HepG2 (cell line): ENCODE measurements at regions not wholly inside any gene's neighbourhood (a gene's known extent, or its start where the extent isn't known, plus 50 kb on each side); places are given as distances from the start of the nearest gene placed in this dataset.

Source experiments
- ATAC-seq: fragments of 200-7000 bp; cut with Tn5 transposase; 3 replicates; pipeline ENCODE4 v1.9.1; 2020; ENCODE audit warnings: mild to moderate bottlenecking, moderate library complexity
- BruUV-seq: library from RNA; stranded (reverse); fragments of 400-500 nt; replicated peaks from 2 replicates; lab custom pipeline; 2021; lab: Mats Ljungman, UMichigan
- CTCF ChIA-PET: fragments of 300-600 bp; formaldehyde crosslinking; extraction: SDS; loops from one replicate; lab custom pipeline; 2021; ENCODE audit warnings: low total read pairs, inconsistent platforms, low intra/inter-chr PET ratio; lab: Yijun Ruan, JAX
- POLR2A ChIA-PET: fragments of 350-600 bp; sonication (Branson Sonifier 250); formaldehyde crosslinking; loops from one replicate; lab custom pipeline; 2020; ENCODE audit warnings: antibody characterized with exemption, inconsistent platforms; lab: Yijun Ruan, JAX
- DNase-seq: peaks from one replicate; pipeline ENCODE4 v3.0.0-alpha.2; 2015; ENCODE audit warnings: low spot score
- FAIRE-seq: peaks from 3 replicates; lab custom pipeline; 2011; peaks lifted over from hg19 to GRCh38; lab: Jason Lieb, UNC
- H2AFZ ChIP-seq: one replicate; pipeline ENCODE4 v1.6.1; 2011; ENCODE audit warnings: low read length, inconsistent platforms
- H3K27ac ChIP-seq: fragments of 300-600 bp; 3 replicates; pipeline ENCODE4 v1.8.0; 2011; ENCODE audit warnings: mixed run types, mild to moderate bottlenecking, mixed read lengths, low read length, inconsistent platforms; ENCODE audit not compliant: insufficient read depth; ENCODE audit errors: extremely low read length
- H3K27me3 ChIP-seq, 2 experiments: fragments of 200-600 bp in 1 of 2; 2 replicates in 1 of 2; 3 replicates in 1 of 2; pipeline versions ENCODE4 v1.6.0 to v1.8.0; 2011; ENCODE audit warnings: low read length in 2 of 2, mild to moderate bottlenecking in 2 of 2, moderate library complexity in 2 of 2, inconsistent platforms in 1 of 2; ENCODE audit not compliant: insufficient read depth in 2 of 2, control insufficient read depth in 1 of 2
- H3K36me3 ChIP-seq, 2 experiments: fragments of 200-600 bp in 1 of 2; replicated peaks in 1 of 2; 2 replicates in 1 of 2; 3 replicates in 1 of 2; pipeline versions ENCODE4 v1.5.1 to v1.8.0; 2011; ENCODE audit warnings: low read length in 2 of 2, inconsistent platforms in 1 of 2; ENCODE audit not compliant: insufficient read depth in 2 of 2, control insufficient read depth in 1 of 2
- H3K4me1 ChIP-seq: 2 replicates; pipeline ENCODE4 v1.5.1; 2012; ENCODE audit warnings: low read length, inconsistent platforms; ENCODE audit not compliant: insufficient read depth
- H3K4me2 ChIP-seq: 2 replicates; pipeline ENCODE4 v1.6.0; 2011; ENCODE audit warnings: low read depth, low read length, inconsistent platforms
- H3K4me3 ChIP-seq, 3 experiments: fragments of 200-600 bp in 1 of 3; sonication (generic), shearing (Covaris generic) in 1 of 3; replicated peaks in 1 of 3; 2 replicates each; pipeline ENCODE4 v1.5.1; 2011 to 2016; ENCODE audit warnings: low read length in 3 of 3, inconsistent platforms in 2 of 3, low read depth in 2 of 3, mild to moderate bottlenecking in 2 of 3, control low read depth in 1 of 3, mixed read lengths in 1 of 3; ENCODE audit not compliant: insufficient read depth in 1 of 3
- H3K79me2 ChIP-seq: one replicate; pipeline ENCODE4 v1.6.1; 2011; ENCODE audit warnings: low read length, inconsistent platforms; ENCODE audit not compliant: insufficient read depth
- H3K9ac ChIP-seq: 2 replicates; pipeline ENCODE4 v1.6.0; 2011; ENCODE audit warnings: mild to moderate bottlenecking, low read depth, low read length, inconsistent platforms; ENCODE audit not compliant: insufficient read depth
- H3K9me3 ChIP-seq: 2 replicates; pipeline ENCODE4 v1.5.1; 2012; ENCODE audit warnings: mild to moderate bottlenecking, low read length
- H4K20me1 ChIP-seq: 2 replicates; pipeline ENCODE4 v1.6.0; 2011; ENCODE audit warnings: inconsistent platforms, mild to moderate bottlenecking, low read length, moderate library complexity; ENCODE audit not compliant: insufficient read depth
- LCORL ChIP-seq, 2 experiments: fragments of 450-650 bp in 1 of 2; sonication (generic) in 1 of 2; formaldehyde crosslinking in 1 of 2; IDR thresholded peaks; 2 replicates each; pipeline versions ENCODE4 v1.5.0 to v1.6.1; 2017 to 2020; ENCODE audit warnings: antibody characterized with exemption in 1 of 2, missing genetic modification reagents in 1 of 2
- RXRB ChIP-seq: IDR thresholded peaks from 2 replicates; pipeline ENCODE4 v1.6.1; 2016; ENCODE audit warnings: borderline replicate concordance, missing genetic modification reagents, missing compliant biosample characterization
- ZNF20 ChIP-seq: sonication (generic); formaldehyde crosslinking; IDR thresholded peaks from 2 replicates; pipeline ENCODE4 v1.4.0; 2020; ENCODE audit warnings: mild to moderate bottlenecking, moderate library complexity, missing genetic modification reagents
- ZNF24 ChIP-seq: fragments of 450-650 bp; IDR thresholded peaks from 2 replicates; pipeline ENCODE4 v1.6.1; 2017; ENCODE audit warnings: antibody characterized with exemption, mild to moderate bottlenecking
- WGBS: methylation state at CpG from one replicate; pipeline ENCODE4 v1.1.6; 2017; ENCODE audit warnings: low lambda C conversion rate; 5-methylcytosine and 5-hydroxymethylcytosine counted together
- in situ Hi-C: cut with HindIII; loops from 2 replicates; pipeline ENCODE4 v1.10.0; 2017; ENCODE audit warnings: low pct_unique_long_range_greater_than_20kb; ENCODE audit not compliant: extremely low pct_ligation_motif_present
- intact Hi-C: fragments of 100-400 bp; cut with micrococcal nuclease; formaldehyde crosslinking; loops from one replicate; pipeline ENCODE4 v1.10.0; 2022; ENCODE audit not compliant: unreplicated experiment
- TF ChIP-seq, protein P1 (sequence below), 2 experiments: IDR thresholded peaks; 2 replicates each; pipeline ENCODE4 v1.6.1; 2011 to 2012; ENCODE audit warnings: low read length in 2 of 2, borderline replicate concordance in 1 of 2, low read depth in 1 of 2, mild to moderate bottlenecking in 1 of 2, moderate library complexity in 1 of 2

- H3K4me2 ChIP-seq: no peak overlapping the region
- H4K20me1 ChIP-seq: no peaks in the 10 kb centered on the region; the same call in 1 of the 2 replicates
- CTCF ChIA-PET: no interaction called here
- FAIRE-seq (no peak), ATAC-seq (no peak), DNase-seq (no peak)
- no peaks in the 10 kb centered on the region for H3K27me3 ChIP-seq
- no peak overlapping the region for H3K27ac ChIP-seq
- no peak overlapping the region for H2AFZ ChIP-seq
- H3K4me1 ChIP-seq: no peaks in the 10 kb centered on the region
- no peaks in the 10 kb centered on the region for H3K36me3 ChIP-seq
- H3K79me2 ChIP-seq: no peaks in the 10 kb centered on the region
- H3K4me3 ChIP-seq: no peak overlapping the region
- in situ Hi-C loops: no loop called here
- POLR2A ChIA-PET: no interaction called here
- no peak overlapping the region for H3K9ac ChIP-seq
- intact Hi-C loops: no loop called here
- no peaks in the 10 kb centered on the region for H3K9me3 ChIP-seq
- no peak for TF ChIP-seq LCORL (IDR thresholded peaks at IDR 0.05)
- TF ChIP-seq LCORL (CRISPR knock-in tag; IDR thresholded peaks at IDR 0.05): no peak
- TF ChIP-seq, protein P1, sequence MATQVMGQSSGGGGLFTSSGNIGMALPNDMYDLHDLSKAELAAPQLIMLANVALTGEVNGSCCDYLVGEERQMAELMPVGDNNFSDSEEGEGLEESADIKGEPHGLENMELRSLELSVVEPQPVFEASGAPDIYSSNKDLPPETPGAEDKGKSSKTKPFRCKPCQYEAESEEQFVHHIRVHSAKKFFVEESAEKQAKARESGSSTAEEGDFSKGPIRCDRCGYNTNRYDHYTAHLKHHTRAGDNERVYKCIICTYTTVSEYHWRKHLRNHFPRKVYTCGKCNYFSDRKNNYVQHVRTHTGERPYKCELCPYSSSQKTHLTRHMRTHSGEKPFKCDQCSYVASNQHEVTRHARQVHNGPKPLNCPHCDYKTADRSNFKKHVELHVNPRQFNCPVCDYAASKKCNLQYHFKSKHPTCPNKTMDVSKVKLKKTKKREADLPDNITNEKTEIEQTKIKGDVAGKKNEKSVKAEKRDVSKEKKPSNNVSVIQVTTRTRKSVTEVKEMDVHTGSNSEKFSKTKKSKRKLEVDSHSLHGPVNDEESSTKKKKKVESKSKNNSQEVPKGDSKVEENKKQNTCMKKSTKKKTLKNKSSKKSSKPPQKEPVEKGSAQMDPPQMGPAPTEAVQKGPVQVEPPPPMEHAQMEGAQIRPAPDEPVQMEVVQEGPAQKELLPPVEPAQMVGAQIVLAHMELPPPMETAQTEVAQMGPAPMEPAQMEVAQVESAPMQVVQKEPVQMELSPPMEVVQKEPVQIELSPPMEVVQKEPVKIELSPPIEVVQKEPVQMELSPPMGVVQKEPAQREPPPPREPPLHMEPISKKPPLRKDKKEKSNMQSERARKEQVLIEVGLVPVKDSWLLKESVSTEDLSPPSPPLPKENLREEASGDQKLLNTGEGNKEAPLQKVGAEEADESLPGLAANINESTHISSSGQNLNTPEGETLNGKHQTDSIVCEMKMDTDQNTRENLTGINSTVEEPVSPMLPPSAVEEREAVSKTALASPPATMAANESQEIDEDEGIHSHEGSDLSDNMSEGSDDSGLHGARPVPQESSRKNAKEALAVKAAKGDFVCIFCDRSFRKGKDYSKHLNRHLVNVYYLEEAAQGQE (IDR thresholded peaks at IDR 0.05; ENCODE audit: borderline replicate concordance in 1 of 2, low read depth in 1 of 2, low read length in 2 of 2): peak in 1 of 2 experiments; percentile 22; a peak in 2 of 4 replicates
- no peak for TF ChIP-seq RXRB (CRISPR knock-in tag)
- no peak for TF ChIP-seq ZNF20
- no peak for TF ChIP-seq ZNF24
- 0% methylated on average over 2 of the region's 3 CpGs for WGBS
- no TSS peak for BruUV-seq
These were observed 124.5 kb downstream of the KCTD15 start for GRCh38 chr19:33921165-33921564.
